ENCODE measurements at regions not wholly inside any gene's neighbourhood (a gene's known extent, or its start where the extent isn't known, plus 50 kb on each side); places are given as distances from the start of the nearest gene placed in this dataset.

- DNase-seq: no peak
- H3K4me3 ChIP-seq: no peak overlapping the region
- no peaks in the 10 kb centered on the region for H3K36me3 ChIP-seq
- H3K27me3 ChIP-seq (ENCODE audit: low read depth): no peaks in the 10 kb centered on the region
- TF ChIP-seq CTCF (IDR thresholded peaks at IDR 0.05; ENCODE audit: borderline replicate concordance): no peak
- no peak overlapping the region for H3K27ac ChIP-seq (replicated peaks)
- H3K4me1 ChIP-seq: peaks cover 5% of the 10 kb centered on the region
- H3K9me3 ChIP-seq (replicated peaks): peaks cover 6% of the 10 kb centered on the region
- intact Hi-C loops (cut with micrococcal nuclease): no loop called here
These were observed 158.8 kb upstream of the KLF6 start for GRCh38 chr10:3943695-3944257.

- peaks cover 5% of the 10 kb centered on the region for H3K4me1 ChIP-seq
- no peaks in the 10 kb centered on the region for H3K36me3 ChIP-seq
- DNase-seq: no peak
- H3K9me3 ChIP-seq (replicated peaks): peaks cover 6% of the 10 kb centered on the region
- H3K27me3 ChIP-seq (ENCODE audit: low read depth): no peaks in the 10 kb centered on the region
- TF ChIP-seq CTCF (IDR thresholded peaks at IDR 0.05; ENCODE audit: borderline replicate concordance): no peak
- intact Hi-C loops (cut with micrococcal nuclease): no loop called here
- H3K27ac ChIP-seq (replicated peaks): no peak overlapping the region
- no peak overlapping the region for H3K4me3 ChIP-seq
These were observed 158.0 kb upstream of the KLF6 start for GRCh38 chr10:3942937-3943489.

GRCh38 chr10:3941676-3942075 lies 156.7 kb upstream of the KLF6 start:
- Histone ChIP-seq H3K9me3 (replicated peaks) (peaks cover 6% of the 10 kb centered on the region), H3K4me1 (peaks cover 5% of the 10 kb centered on the region), H3K27ac (replicated peaks) (no peak overlapping the region), H3K27me3 (ENCODE audit: low read depth) (no peaks in the 10 kb centered on the region), H3K4me3 (no peak overlapping the region), H3K36me3 (no peaks in the 10 kb centered on the region)
- intact Hi-C loops (cut with micrococcal nuclease): no loop called here
- no peak for TF ChIP-seq CTCF (IDR thresholded peaks at IDR 0.05; ENCODE audit: borderline replicate concordance)
- no peak for DNase-seq

- no peaks in the 10 kb centered on the region for H3K36me3 ChIP-seq
- TF ChIP-seq CTCF (IDR thresholded peaks at IDR 0.05; ENCODE audit: borderline replicate concordance): no peak
- no peak for DNase-seq
- H3K27me3 ChIP-seq (ENCODE audit: low read depth): no peaks in the 10 kb centered on the region
- no peaks in the 10 kb centered on the region for H3K9me3 ChIP-seq (replicated peaks)
- no peak overlapping the region for H3K4me3 ChIP-seq
- H3K4me1 ChIP-seq: peaks cover 20% of the 10 kb centered on the region
- H3K27ac ChIP-seq (replicated peaks): peak overlapping the region; percentile 73
- intact Hi-C loops (cut with micrococcal nuclease): no loop called here
These were observed 151.5 kb upstream of the KLF6 start for GRCh38 chr10:3936422-3937040.

GRCh38 chr10:3935933-3936359 lies 150.9 kb upstream of the KLF6 start:
- TF ChIP-seq CTCF (IDR thresholded peaks at IDR 0.05; ENCODE audit: borderline replicate concordance): no peak

More at GRCh38 chr10:3935933-3936359, 150.9 kb upstream of the KLF6 start:
- peaks cover 20% of the 10 kb centered on the region for H3K4me1 ChIP-seq
- H3K27ac ChIP-seq (replicated peaks): peak overlapping the region; percentile 73
- intact Hi-C loops (cut with micrococcal nuclease): no loop called here
- no peak for DNase-seq
- peak overlapping the region; percentile 44 for H3K4me3 ChIP-seq
- no peaks in the 10 kb centered on the region for H3K36me3 ChIP-seq
- H3K27me3 ChIP-seq (ENCODE audit: low read depth): no peaks in the 10 kb centered on the region
- no peaks in the 10 kb centered on the region for H3K9me3 ChIP-seq (replicated peaks)

Data from left ventricle myocardium inferior (tissue), 1 donor.